Peyer's patch (tissue), 4 donors: ENCODE measurements at regions not wholly inside any gene's neighbourhood (a gene's known extent, or its start where the extent isn't known, plus 50 kb on each side); places are given as distances from the start of the nearest gene placed in this dataset.

ENCODE experiments used
- CTCF ChIP-seq, 6 experiments: fragments of 450-650 bp in 4 of 6; fragments of 200-600 bp in 2 of 6; sonication (generic) in 1 of 6; IDR thresholded peaks; one replicate each; pipeline ENCODE4 v1.5.1; 2017 to 2019; ENCODE audit warnings: antibody characterized with exemption in 6 of 6, mild to moderate bottlenecking in 3 of 6, moderate library complexity in 1 of 6
- POLR2A ChIP-seq, 2 donors: fragments of 450-650 bp; IDR thresholded peaks; one replicate each; pipeline ENCODE4 v1.5.1; 2017; ENCODE audit warnings: antibody characterized with exemption in 2 of 2, mild to moderate bottlenecking in 2 of 2, moderate library complexity in 2 of 2

GRCh38 chr10:111488668-111489067 is 411.8 kb downstream of the ADRA2A start:
- no peak for TF ChIP-seq CTCF (IDR thresholded peaks at IDR 0.05)
- no peak for TF ChIP-seq POLR2A (IDR thresholded peaks at IDR 0.05)
